Fibroblast of mammary gland (primary cell): ENCODE measurements at regions not wholly inside any gene's neighbourhood (a gene's known extent, or its start where the extent isn't known, plus 50 kb on each side); places are given as distances from the start of the nearest gene placed in this dataset.

Experiments
- DNase-seq: peaks from one replicate; pipeline ENCODE4 v3.0.0-alpha.2; 2010; ENCODE audit warnings: low read depth
- H3K4me3 ChIP-seq: 2 replicates; pipeline ENCODE4 v1.5.1; 2011; ENCODE audit warnings: low read depth, mild to moderate bottlenecking, low read length, moderate library complexity; ENCODE audit not compliant: control insufficient read depth
- CTCF ChIP-seq: conservative IDR thresholded peaks from 2 replicates; pipeline ENCODE4 v1.5.1; 2011; ENCODE audit warnings: low read depth, low read length, inconsistent platforms; ENCODE audit not compliant: control insufficient read depth, insufficient read depth

- no peak for DNase-seq
Observed at GRCh38 chr2:156021146-156022040, 311.1 kb downstream of the NR4A2 start.

GRCh38 chr2:156019341-156019740 lies 313.2 kb downstream of the NR4A2 start:
- DNase-seq, result no peak
- TF ChIP-seq CTCF, result no peak
- no peak overlapping the region for H3K4me3 ChIP-seq

More at GRCh38 chr2:156021146-156022040, 311.1 kb downstream of the NR4A2 start:
- TF ChIP-seq CTCF, result no peak
- no peak overlapping the region for H3K4me3 ChIP-seq

- TF ChIP-seq CTCF, result no peak
- H3K4me3 ChIP-seq, result no peak overlapping the region
- no peak for DNase-seq
Observed at GRCh38 chr2:156017341-156017885, 315.1 kb downstream of the NR4A2 start.

- TF ChIP-seq CTCF, result no peak
- DNase-seq, result no peak
- H3K4me3 ChIP-seq, result no peak overlapping the region
Observed at GRCh38 chr2:156009293-156009692, 323.2 kb downstream of the NR4A2 start.

- H3K4me3 ChIP-seq, result no peak overlapping the region
- TF ChIP-seq CTCF, result no peak
- DNase-seq, result no peak
Observed at GRCh38 chr2:156006721-156007618, 325.6 kb downstream of the NR4A2 start.

- TF ChIP-seq CTCF, result no peak
- no peak overlapping the region for H3K4me3 ChIP-seq
- peak; percentile 0 for DNase-seq
Observed at GRCh38 chr2:156005999-156006712, 326.4 kb downstream of the NR4A2 start.
